ENCODE measurements at regions not wholly inside any gene's neighbourhood (a gene's known extent, or its start where the extent isn't known, plus 50 kb on each side); places are given as distances from the start of the nearest gene placed in this dataset.

DNA sequence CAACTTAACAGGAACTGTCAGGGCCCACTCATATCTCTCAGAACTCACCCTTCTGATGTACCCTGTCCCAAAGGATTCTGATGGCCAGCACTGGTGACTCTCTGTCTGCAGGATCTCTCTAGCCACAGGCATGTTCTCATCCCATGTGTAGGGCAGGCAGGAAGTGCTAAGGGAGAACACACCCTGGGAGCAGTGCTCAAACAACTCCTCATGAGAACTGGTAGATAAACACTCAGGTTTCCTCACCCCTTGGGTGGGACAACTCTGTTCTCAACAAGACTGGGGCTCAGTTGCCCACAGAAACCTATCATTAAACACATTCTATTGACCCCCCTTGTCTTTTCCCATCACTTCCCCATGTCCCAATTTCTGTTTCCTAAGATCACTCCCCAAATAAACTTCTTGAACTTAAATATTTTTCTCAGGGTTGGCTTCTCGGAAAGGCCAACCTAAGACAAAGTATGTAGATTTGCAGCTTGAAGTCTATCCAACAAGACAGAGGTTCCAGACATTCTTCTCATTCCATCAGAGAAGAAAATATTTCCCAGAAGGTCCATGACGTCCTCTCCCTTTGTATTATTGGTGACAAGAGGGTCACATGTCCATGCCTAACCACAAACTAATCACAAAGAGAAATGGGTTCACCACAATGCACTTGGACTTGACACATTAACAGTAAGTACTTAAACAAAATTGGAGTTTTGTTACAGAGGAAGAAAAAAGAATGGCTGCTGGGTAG, 276.6 kb upstream of the GADL1 start:
- Histone ChIP-seq H3K27me3 (ENCODE audit: insufficient read depth) (no peaks in the 10 kb centered on the region), H3K36me3 (ENCODE audit: insufficient read depth) (no peaks in the 10 kb centered on the region), H3K9me2 (ENCODE audit: insufficient read depth) (peaks cover 4% of the 10 kb centered on the region; the same call in 1 of the 2 replicates), H3K27ac (ENCODE audit: low read depth) (no peak overlapping the region), H3K4me1 (ENCODE audit: insufficient read depth) (peaks cover 11% of the 10 kb centered on the region), H3K4me3 (no peak overlapping the region), H3K79me2 (replicated peaks; ENCODE audit: insufficient read depth) (no peaks in the 10 kb centered on the region), H3K4me2 (no peak overlapping the region), H3F3A (replicated peaks; ENCODE audit: low read depth) (no peaks in the 10 kb centered on the region), H4K20me1 (replicated peaks; ENCODE audit: insufficient read depth) (no peaks in the 10 kb centered on the region), H2AFZ (no peak overlapping the region)
- DNase-seq (ENCODE audit: low spot score) (no peak), ATAC-seq (no peak)
- Mint-ChIP-seq H3K36me3 (ENCODE audit: low read depth) (no peaks in the 10 kb centered on the region), H3K27ac (no peak overlapping the region), H3K27me3 (ENCODE audit: insufficient read depth, low read depth, poor library complexity) (no peaks in the 10 kb centered on the region), H3K9me3 (no peaks in the 10 kb centered on the region), H3K4me1 (peaks cover 16% of the 10 kb centered on the region; the same call in 2 of the 3 replicates), H3K4me3 (no peak overlapping the region)
- TF ChIP-seq JUNB (IDR thresholded peaks at IDR 0.05; ENCODE audit: unreplicated experiment): no peak
- TF ChIP-seq ETS1 (IDR thresholded peaks at IDR 0.05): no peak
- no peak for TF ChIP-seq ZNF462 (CRISPR knock-in tag; IDR thresholded peaks at IDR 0.05)
- no peak for TF ChIP-seq EZH2 (IDR thresholded peaks at IDR 0.05; ENCODE audit: low read depth, unreplicated experiment)
- TF ChIP-seq EZH2phosphoT487 (IDR thresholded peaks at IDR 0.05; ENCODE audit: unreplicated experiment): no peak
- no peak for TF ChIP-seq NANOG (IDR thresholded peaks at IDR 0.05; ENCODE audit: borderline replicate concordance)
- TF ChIP-seq POLR2AphosphoS5 (IDR thresholded peaks at IDR 0.05; ENCODE audit: low read depth): no peak
- no peak for TF ChIP-seq CTCF (conservative IDR thresholded peaks at IDR 0.05; ENCODE audit: low read depth in 2 of 2)
- no peak for TF ChIP-seq ZNF331 (CRISPR knock-in tag; IDR thresholded peaks at IDR 0.05; ENCODE audit: low read depth)
- no peak for TF ChIP-seq STAT1 (IDR thresholded peaks at IDR 0.05; ENCODE audit: unreplicated experiment)
- TF ChIP-seq, protein P1, sequence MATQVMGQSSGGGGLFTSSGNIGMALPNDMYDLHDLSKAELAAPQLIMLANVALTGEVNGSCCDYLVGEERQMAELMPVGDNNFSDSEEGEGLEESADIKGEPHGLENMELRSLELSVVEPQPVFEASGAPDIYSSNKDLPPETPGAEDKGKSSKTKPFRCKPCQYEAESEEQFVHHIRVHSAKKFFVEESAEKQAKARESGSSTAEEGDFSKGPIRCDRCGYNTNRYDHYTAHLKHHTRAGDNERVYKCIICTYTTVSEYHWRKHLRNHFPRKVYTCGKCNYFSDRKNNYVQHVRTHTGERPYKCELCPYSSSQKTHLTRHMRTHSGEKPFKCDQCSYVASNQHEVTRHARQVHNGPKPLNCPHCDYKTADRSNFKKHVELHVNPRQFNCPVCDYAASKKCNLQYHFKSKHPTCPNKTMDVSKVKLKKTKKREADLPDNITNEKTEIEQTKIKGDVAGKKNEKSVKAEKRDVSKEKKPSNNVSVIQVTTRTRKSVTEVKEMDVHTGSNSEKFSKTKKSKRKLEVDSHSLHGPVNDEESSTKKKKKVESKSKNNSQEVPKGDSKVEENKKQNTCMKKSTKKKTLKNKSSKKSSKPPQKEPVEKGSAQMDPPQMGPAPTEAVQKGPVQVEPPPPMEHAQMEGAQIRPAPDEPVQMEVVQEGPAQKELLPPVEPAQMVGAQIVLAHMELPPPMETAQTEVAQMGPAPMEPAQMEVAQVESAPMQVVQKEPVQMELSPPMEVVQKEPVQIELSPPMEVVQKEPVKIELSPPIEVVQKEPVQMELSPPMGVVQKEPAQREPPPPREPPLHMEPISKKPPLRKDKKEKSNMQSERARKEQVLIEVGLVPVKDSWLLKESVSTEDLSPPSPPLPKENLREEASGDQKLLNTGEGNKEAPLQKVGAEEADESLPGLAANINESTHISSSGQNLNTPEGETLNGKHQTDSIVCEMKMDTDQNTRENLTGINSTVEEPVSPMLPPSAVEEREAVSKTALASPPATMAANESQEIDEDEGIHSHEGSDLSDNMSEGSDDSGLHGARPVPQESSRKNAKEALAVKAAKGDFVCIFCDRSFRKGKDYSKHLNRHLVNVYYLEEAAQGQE (IDR thresholded peaks at IDR 0.05; ENCODE audit: unreplicated experiment): no peak
- TF ChIP-seq CREB1 (CRISPR knock-in tag; IDR thresholded peaks at IDR 0.05; ENCODE audit: low read depth): no peak
- no peak for TF ChIP-seq ZNF114 (CRISPR knock-in tag; IDR thresholded peaks at IDR 0.05)
